Activated effector memory CD4-positive, alpha-beta T cell treated with Interleukin-2 at 50 U/mL for 16 hours (primary cell): ENCODE measurements at regions not wholly inside any gene's neighbourhood (a gene's known extent, or its start where the extent isn't known, plus 50 kb on each side); places are given as distances from the start of the nearest gene placed in this dataset.
A peak's percentile ranks its signal among the peaks of the same experiment; 100 is the strongest.

Experiments used
- DNase-seq: peaks from one replicate; pipeline ENCODE4 v3.0.0-alpha.2; 2020

- no peak for DNase-seq
These were observed 1324.8 kb downstream of the TMEM121 start for GRCh38 chr14:106850913-106851825.

GRCh38 chr14:106872611-106873446 is 1346.4 kb downstream of the TMEM121 start:
- DNase-seq, result peak; percentile 68

- DNase-seq, result no peak
These were observed 1348.0 kb downstream of the TMEM121 start for GRCh38 chr14:106874350-106874749.

GRCh38 chr14:106875503-106875902 is 1349.1 kb downstream of the TMEM121 start:
- no peak for DNase-seq

- no peak for DNase-seq
These were observed 1350.3 kb downstream of the TMEM121 start for GRCh38 chr14:106876711-106877110.

GRCh38 chr14:106877517-106877916 is 1351.1 kb downstream of the TMEM121 start:
- DNase-seq, result no peak

GRCh38 chr14:106879241-106879640 is 1352.9 kb downstream of the TMEM121 start:
- no peak for DNase-seq

- no peak for DNase-seq
These were observed 1356.9 kb downstream of the TMEM121 start for GRCh38 chr14:106883218-106883692.
